ENCODE measurements at regions not wholly inside any gene's neighbourhood (a gene's known extent, or its start where the extent isn't known, plus 50 kb on each side); places are given as distances from the start of the nearest gene placed in this dataset.

GRCh38 chr18:78650926-78651325, 328.7 kb upstream of the SALL3 start:
- DNase-seq (ENCODE audit: low read depth), result no peak

GRCh38 chr18:78652001-78652545, 327.5 kb upstream of the SALL3 start:
- no peak for DNase-seq (ENCODE audit: low read depth)

- no peak for DNase-seq (ENCODE audit: low read depth)
Observed at GRCh38 chr18:78655921-78656320, 323.7 kb upstream of the SALL3 start.

GRCh38 chr18:78656346-78656925, 323.2 kb upstream of the SALL3 start:
- no peak for DNase-seq (ENCODE audit: low read depth)

- DNase-seq (ENCODE audit: low read depth), result no peak
Observed at GRCh38 chr18:78658531-78658930, 321.1 kb upstream of the SALL3 start.

- no peak for DNase-seq (ENCODE audit: low read depth)
Observed at GRCh38 chr18:78659057-78659456, 320.6 kb upstream of the SALL3 start.

- no peak for DNase-seq (ENCODE audit: low read depth)
Observed at GRCh38 chr18:78659748-78660147, 319.9 kb upstream of the SALL3 start.

- no peak for DNase-seq (ENCODE audit: low read depth)
Observed at GRCh38 chr18:78660311-78660710, 319.3 kb upstream of the SALL3 start.

GRCh38 chr18:78661316-78661715, 318.3 kb upstream of the SALL3 start:
- no peak for DNase-seq (ENCODE audit: low read depth)

GRCh38 chr18:78662879-78663278, 316.7 kb upstream of the SALL3 start:
- no peak for DNase-seq (ENCODE audit: low read depth)

- DNase-seq (ENCODE audit: low read depth), result no peak
Observed at GRCh38 chr18:78664048-78664447, 315.6 kb upstream of the SALL3 start.

GRCh38 chr18:78664848-78665247, 314.8 kb upstream of the SALL3 start:
- no peak for DNase-seq (ENCODE audit: low read depth)

GRCh38 chr18:78665644-78666043, 314.0 kb upstream of the SALL3 start:
- no peak for DNase-seq (ENCODE audit: low read depth)

GRCh38 chr18:78666666-78667335, 312.8 kb upstream of the SALL3 start:
- no peak for DNase-seq (ENCODE audit: low read depth)

GRCh38 chr18:78670778-78671391, 308.7 kb upstream of the SALL3 start:
- DNase-seq (ENCODE audit: low read depth), result no peak

- no peak for DNase-seq (ENCODE audit: low read depth)
Observed at GRCh38 chr18:78671551-78671950, 308.1 kb upstream of the SALL3 start.

GRCh38 chr18:78672862-78673446, 306.7 kb upstream of the SALL3 start:
- no peak for DNase-seq (ENCODE audit: low read depth)

- no peak for DNase-seq (ENCODE audit: low read depth)
Observed at GRCh38 chr18:78673516-78674321, 305.9 kb upstream of the SALL3 start.

GRCh38 chr18:78675231-78675630, 304.4 kb upstream of the SALL3 start:
- DNase-seq (ENCODE audit: low read depth), result no peak

- DNase-seq (ENCODE audit: low read depth), result no peak
Observed at GRCh38 chr18:78676622-78677482, 302.8 kb upstream of the SALL3 start.
